Suprapubic skin (tissue), 3 donors: ENCODE measurements at regions not wholly inside any gene's neighbourhood (a gene's known extent, or its start where the extent isn't known, plus 50 kb on each side); places are given as distances from the start of the nearest gene placed in this dataset.

Source experiments
- EP300 ChIP-seq: sonication (generic); formaldehyde crosslinking; IDR thresholded peaks from one replicate; pipeline ENCODE4 v1.6.1; 2017; ENCODE audit warnings: antibody characterized with exemption
- TF ChIP-seq, protein P1 (sequence below), 2 donors: fragments of 200-600 bp in 1 of 2; fragments of 450-650 bp in 1 of 2; sonication (generic) in 1 of 2; IDR thresholded peaks; one replicate each; pipeline ENCODE4 v1.5.1; 2016 to 2019; ENCODE audit warnings: antibody characterized with exemption in 2 of 2, mild to moderate bottlenecking in 1 of 2, moderate library complexity in 1 of 2

DNA sequence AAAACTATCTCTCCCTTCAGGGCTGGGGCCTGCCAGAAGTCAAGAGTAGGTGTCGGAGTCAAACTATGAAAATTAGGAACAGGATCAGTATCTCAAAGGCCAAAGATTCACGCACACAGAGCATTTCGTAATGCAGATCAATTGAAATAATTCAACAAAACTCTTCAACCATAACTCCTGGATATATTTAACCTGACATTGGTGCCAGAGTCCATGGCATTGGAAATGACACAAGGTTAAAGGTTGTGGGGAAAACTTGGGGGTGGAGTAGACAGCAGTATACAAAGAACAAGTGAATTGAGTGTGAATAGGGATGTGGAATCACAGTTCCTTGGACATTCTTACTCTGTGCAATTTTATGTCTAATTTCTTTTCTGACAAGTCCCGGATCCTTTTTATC is 788.0 kb upstream of the GYPC start:
- TF ChIP-seq, protein P1, sequence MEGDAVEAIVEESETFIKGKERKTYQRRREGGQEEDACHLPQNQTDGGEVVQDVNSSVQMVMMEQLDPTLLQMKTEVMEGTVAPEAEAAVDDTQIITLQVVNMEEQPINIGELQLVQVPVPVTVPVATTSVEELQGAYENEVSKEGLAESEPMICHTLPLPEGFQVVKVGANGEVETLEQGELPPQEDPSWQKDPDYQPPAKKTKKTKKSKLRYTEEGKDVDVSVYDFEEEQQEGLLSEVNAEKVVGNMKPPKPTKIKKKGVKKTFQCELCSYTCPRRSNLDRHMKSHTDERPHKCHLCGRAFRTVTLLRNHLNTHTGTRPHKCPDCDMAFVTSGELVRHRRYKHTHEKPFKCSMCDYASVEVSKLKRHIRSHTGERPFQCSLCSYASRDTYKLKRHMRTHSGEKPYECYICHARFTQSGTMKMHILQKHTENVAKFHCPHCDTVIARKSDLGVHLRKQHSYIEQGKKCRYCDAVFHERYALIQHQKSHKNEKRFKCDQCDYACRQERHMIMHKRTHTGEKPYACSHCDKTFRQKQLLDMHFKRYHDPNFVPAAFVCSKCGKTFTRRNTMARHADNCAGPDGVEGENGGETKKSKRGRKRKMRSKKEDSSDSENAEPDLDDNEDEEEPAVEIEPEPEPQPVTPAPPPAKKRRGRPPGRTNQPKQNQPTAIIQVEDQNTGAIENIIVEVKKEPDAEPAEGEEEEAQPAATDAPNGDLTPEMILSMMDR (IDR thresholded peaks at IDR 0.05), result no peak
- no peak for TF ChIP-seq EP300
